NT2/D1 (cell line): ENCODE measurements at regions not wholly inside any gene's neighbourhood (a gene's known extent, or its start where the extent isn't known, plus 50 kb on each side); places are given as distances from the start of the nearest gene placed in this dataset.

ENCODE experiments used
- YY1 ChIP-seq: IDR thresholded peaks from 2 replicates; pipeline ENCODE4 v1.6.1; 2011; ENCODE audit not compliant: insufficient read length, insufficient read depth
- ZNF274 ChIP-seq: IDR thresholded peaks from 2 replicates; pipeline ENCODE4 v1.6.1; 2011; ENCODE audit warnings: mild to moderate bottlenecking, low read depth, low read length

GRCh38 chr9:115952430-115953292 lies 200.9 kb upstream of the PAPPA start:
- TF ChIP-seq YY1 (no peak), ZNF274 (no peak)
